ENCODE measurements at regions not wholly inside any gene's neighbourhood (a gene's known extent, or its start where the extent isn't known, plus 50 kb on each side); places are given as distances from the start of the nearest gene placed in this dataset.

GRCh38 chr1:54488065-54488750 lies 59.8 kb upstream of the ACOT11 start:
- TF ChIP-seq CTCF (IDR thresholded peaks at IDR 0.05 in 2 of 3, conservative IDR thresholded peaks at IDR 0.05 in 1 of 3; ENCODE audit: borderline replicate concordance in 1 of 3, insufficient read depth in 1 of 3, low read depth in 2 of 3, low read length in 2 of 3) (no peak), RAD21 (IDR thresholded peaks at IDR 0.05; ENCODE audit: low read depth) (peak; percentile 53), REST (IDR thresholded peaks at IDR 0.05; ENCODE audit: low read depth) (no peak), CBX3 (IDR thresholded peaks at IDR 0.05; ENCODE audit: low read depth) (0 out of 2 replicates have a peak, but pooled peaks have one; percentile 49), TCF7L2 (IDR thresholded peaks at IDR 0.05; ENCODE audit: borderline replicate concordance, extremely low read depth, insufficient read depth, insufficient read length) (peak; percentile 95), POLR2A (IDR thresholded peaks at IDR 0.05; ENCODE audit: borderline replicate concordance, extremely low read depth, insufficient read depth, insufficient read length) (peak; percentile 10), EZH2phosphoT487 (IDR thresholded peaks at IDR 0.05; ENCODE audit: borderline replicate concordance) (no peak), MAX (IDR thresholded peaks at IDR 0.05) (peak; percentile 85), CEBPB (IDR thresholded peaks at IDR 0.05; ENCODE audit: low read depth) (no peak; the same call in 1 of the 2 replicates), EZH2 (IDR thresholded peaks at IDR 0.05) (no peak), JUND (IDR thresholded peaks at IDR 0.05) (no peak), ZNF274 (IDR thresholded peaks at IDR 0.05; ENCODE audit: low read depth, low read length) (no peak), POLR2AphosphoS5 (IDR thresholded peaks at IDR 0.05; ENCODE audit: low read depth, low read length) (peak; percentile 81)
